Panc1 (cell line): ENCODE measurements at regions not wholly inside any gene's neighbourhood (a gene's known extent, or its start where the extent isn't known, plus 50 kb on each side); places are given as distances from the start of the nearest gene placed in this dataset.

Experiments used
- CTCF ChIP-seq: fragments of 450-650 bp; IDR thresholded peaks from 2 replicates; pipeline ENCODE4 v1.5.1; 2017; ENCODE audit warnings: mild to moderate bottlenecking
- POLR2AphosphoS5 ChIP-seq: IDR thresholded peaks from 2 replicates; pipeline ENCODE4 v1.6.1; 2012; ENCODE audit warnings: mild to moderate bottlenecking, low read depth, low read length, moderate library complexity
- REST ChIP-seq, 2 experiments: IDR thresholded peaks; 2 replicates each; pipeline ENCODE4 v1.6.1; 2011 to 2012; ENCODE audit warnings: low read depth in 2 of 2, control low read depth in 1 of 2, low read length in 1 of 2, mild to moderate bottlenecking in 1 of 2, moderate library complexity in 1 of 2; ENCODE audit not compliant: insufficient read depth in 1 of 2
- SIN3A ChIP-seq: IDR thresholded peaks from 2 replicates; pipeline ENCODE4 v1.6.1; 2012; ENCODE audit warnings: low read depth, mild to moderate bottlenecking, low read length, moderate library complexity, borderline replicate concordance; ENCODE audit not compliant: insufficient read depth
- TCF7L2 ChIP-seq: IDR thresholded peaks from 2 replicates; pipeline ENCODE4 v1.6.1; 2011; ENCODE audit warnings: mild to moderate bottlenecking, low read depth, low read length, inconsistent platforms

GRCh38 chr10:6769704-6770417, 189.8 kb upstream of the PRKCQ start:
- TF ChIP-seq CTCF (no peak), TCF7L2 (no peak), POLR2AphosphoS5 (no peak), REST (IDR thresholded peaks at IDR 0.05; ENCODE audit: insufficient read depth in 1 of 2, low read depth in 2 of 2, low read length in 1 of 2) (no peak), SIN3A (no peak)
